ENCODE measurements at regions not wholly inside any gene's neighbourhood (a gene's known extent, or its start where the extent isn't known, plus 50 kb on each side); places are given as distances from the start of the nearest gene placed in this dataset.

DNA sequence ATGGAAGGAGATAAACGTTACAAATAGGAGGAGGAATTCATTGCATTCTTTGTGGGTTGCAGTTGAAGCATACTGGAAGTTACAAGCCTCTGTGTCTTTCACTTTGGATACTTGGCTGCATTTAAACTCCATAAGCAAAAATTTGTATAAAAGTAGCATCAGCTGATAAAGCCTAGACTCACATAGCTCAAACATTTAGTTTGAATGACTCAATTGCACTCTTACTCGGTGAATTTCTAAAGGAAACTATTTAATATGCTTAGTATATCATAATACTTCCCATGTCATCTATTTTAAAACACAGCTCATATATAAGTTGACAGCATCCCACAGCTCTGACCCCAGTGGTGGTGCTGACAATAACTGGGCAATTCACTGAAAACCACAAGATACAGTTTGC lies 596.6 kb upstream of the ZNF608 start:
- Histone ChIP-seq H3K4me1 (no peaks in the 10 kb centered on the region), H3K36me3 (no peaks in the 10 kb centered on the region), H3K4me3 (no peak overlapping the region), H3K9me3 (no peaks in the 10 kb centered on the region), H3K27ac (no peak overlapping the region), H3K27me3 (no peaks in the 10 kb centered on the region)
- intact Hi-C loops (cut with DNase I; ENCODE audit: low total_unique reads) = no loop called here
- TF ChIP-seq, protein P1, sequence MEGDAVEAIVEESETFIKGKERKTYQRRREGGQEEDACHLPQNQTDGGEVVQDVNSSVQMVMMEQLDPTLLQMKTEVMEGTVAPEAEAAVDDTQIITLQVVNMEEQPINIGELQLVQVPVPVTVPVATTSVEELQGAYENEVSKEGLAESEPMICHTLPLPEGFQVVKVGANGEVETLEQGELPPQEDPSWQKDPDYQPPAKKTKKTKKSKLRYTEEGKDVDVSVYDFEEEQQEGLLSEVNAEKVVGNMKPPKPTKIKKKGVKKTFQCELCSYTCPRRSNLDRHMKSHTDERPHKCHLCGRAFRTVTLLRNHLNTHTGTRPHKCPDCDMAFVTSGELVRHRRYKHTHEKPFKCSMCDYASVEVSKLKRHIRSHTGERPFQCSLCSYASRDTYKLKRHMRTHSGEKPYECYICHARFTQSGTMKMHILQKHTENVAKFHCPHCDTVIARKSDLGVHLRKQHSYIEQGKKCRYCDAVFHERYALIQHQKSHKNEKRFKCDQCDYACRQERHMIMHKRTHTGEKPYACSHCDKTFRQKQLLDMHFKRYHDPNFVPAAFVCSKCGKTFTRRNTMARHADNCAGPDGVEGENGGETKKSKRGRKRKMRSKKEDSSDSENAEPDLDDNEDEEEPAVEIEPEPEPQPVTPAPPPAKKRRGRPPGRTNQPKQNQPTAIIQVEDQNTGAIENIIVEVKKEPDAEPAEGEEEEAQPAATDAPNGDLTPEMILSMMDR (IDR thresholded peaks at IDR 0.05) = no peak
- no peak for TF ChIP-seq POLR2A (IDR thresholded peaks at IDR 0.05)
- no peak for DNase-seq

DNA sequence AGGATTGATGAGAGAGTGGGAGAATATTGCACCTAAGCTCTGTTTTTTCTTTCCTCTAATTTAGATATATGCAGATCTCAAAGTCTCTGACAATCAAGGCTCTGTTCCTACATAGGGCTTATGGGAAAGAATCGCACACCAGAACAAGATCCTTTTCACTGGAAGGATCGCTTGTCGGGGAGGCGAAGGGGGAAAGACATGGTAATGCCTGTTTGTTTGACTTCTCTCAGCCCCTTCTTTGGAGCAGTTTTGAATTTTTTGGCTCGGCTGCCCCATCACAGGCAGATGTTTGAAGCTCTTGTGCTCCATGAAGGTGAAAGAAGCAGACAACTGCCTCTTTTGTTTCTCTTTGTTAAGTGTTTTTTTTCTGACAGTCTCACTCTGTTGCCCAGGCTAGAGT lies 599.9 kb upstream of the ZNF608 start:
- H3K36me3 ChIP-seq = no peaks in the 10 kb centered on the region
- TF ChIP-seq POLR2A (IDR thresholded peaks at IDR 0.05) = no peak
- TF ChIP-seq, protein P1 (IDR thresholded peaks at IDR 0.05) = no peak
- H3K4me3 ChIP-seq = no peak overlapping the region
- H3K27ac ChIP-seq = no peak overlapping the region
- no peaks in the 10 kb centered on the region for H3K4me1 ChIP-seq
- intact Hi-C loops (cut with DNase I; ENCODE audit: low total_unique reads) = no loop called here
- DNase-seq = no peak
- H3K9me3 ChIP-seq = no peaks in the 10 kb centered on the region
- no peaks in the 10 kb centered on the region for H3K27me3 ChIP-seq

DNA sequence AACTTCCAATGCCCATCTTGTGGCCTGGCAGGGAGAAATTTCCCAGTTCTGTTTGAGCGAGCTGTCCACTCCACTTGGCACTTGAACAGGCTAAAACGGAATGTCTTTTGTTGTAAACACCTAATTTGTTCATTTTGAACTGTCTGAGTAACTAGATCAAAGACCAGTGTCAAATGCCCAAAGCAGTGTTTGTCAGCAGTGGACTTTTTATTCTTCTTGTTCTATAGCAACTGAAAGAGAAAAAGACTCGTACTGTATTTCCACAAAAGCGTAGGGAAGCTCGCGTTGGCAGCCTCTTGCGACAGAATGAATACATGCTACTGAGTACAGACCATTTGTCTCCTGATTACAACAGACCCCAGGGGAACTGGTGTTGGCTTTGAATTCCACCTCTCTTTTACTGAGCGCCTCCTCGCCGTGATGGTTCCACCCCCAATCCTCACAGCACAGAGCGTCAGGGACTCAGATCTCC lies 601.8 kb upstream of the ZNF608 start:
- no peaks in the 10 kb centered on the region for H3K4me1 ChIP-seq
- no peaks in the 10 kb centered on the region for H3K27me3 ChIP-seq
- no peak for TF ChIP-seq POLR2A (IDR thresholded peaks at IDR 0.05)
- TF ChIP-seq, protein P1 (IDR thresholded peaks at IDR 0.05) = no peak
- no peaks in the 10 kb centered on the region for H3K9me3 ChIP-seq
- intact Hi-C loops (cut with DNase I; ENCODE audit: low total_unique reads) = no loop called here
- H3K27ac ChIP-seq = no peak overlapping the region
- H3K36me3 ChIP-seq = no peaks in the 10 kb centered on the region
- no peak overlapping the region for H3K4me3 ChIP-seq
- DNase-seq = no peak

DNA sequence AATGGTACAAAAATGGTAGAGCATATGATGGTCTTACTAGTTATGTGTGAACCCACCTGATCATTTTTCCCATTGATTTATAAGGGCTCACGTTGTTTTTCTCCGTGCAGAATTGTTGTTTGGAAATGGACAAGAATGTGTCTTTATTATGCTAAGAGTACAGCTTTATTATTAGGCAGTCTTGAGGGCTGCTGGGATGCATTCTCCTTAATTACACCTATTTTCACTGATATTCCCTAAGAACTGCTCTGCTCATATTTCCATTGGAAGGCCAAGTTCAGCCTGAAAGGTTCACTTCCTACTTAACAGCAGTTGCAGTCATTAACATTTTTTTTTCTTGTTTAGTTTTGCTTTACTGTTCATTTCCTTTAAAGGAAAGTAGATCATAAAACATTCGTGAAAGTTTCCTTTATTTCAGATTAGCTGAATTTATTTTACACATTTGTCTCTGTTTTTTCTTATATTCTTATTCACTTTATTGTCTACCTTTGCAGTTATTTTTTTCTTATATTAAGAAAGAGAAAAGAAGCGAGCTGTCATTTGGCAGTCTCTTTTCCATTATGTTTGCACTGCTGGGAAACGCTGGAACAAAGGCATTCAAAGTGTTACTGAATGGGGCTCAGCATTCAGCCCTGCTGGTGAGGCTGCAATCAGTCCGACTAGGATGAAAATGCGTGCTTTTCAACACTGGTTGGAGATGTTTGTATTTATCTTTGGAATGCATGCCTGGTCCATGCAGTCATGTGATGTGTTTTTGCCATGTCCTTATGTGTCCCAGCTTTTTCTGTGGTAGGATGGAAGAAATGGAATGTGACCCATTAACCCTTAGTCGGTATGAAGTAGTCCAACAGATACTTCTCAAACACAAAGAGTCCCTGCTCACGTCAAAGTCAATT lies 602.7 kb upstream of the ZNF608 start:
- no peak for TF ChIP-seq POLR2A (IDR thresholded peaks at IDR 0.05)
- TF ChIP-seq, protein P1 (IDR thresholded peaks at IDR 0.05) = no peak
- H3K4me3 ChIP-seq = no peak overlapping the region
- H3K4me1 ChIP-seq = no peaks in the 10 kb centered on the region
- no peak overlapping the region for H3K27ac ChIP-seq
- no peaks in the 10 kb centered on the region for H3K36me3 ChIP-seq
- no peaks in the 10 kb centered on the region for H3K27me3 ChIP-seq
- DNase-seq = no peak
- H3K9me3 ChIP-seq = no peaks in the 10 kb centered on the region
- intact Hi-C loops (cut with DNase I; ENCODE audit: low total_unique reads) = no loop called here

DNA sequence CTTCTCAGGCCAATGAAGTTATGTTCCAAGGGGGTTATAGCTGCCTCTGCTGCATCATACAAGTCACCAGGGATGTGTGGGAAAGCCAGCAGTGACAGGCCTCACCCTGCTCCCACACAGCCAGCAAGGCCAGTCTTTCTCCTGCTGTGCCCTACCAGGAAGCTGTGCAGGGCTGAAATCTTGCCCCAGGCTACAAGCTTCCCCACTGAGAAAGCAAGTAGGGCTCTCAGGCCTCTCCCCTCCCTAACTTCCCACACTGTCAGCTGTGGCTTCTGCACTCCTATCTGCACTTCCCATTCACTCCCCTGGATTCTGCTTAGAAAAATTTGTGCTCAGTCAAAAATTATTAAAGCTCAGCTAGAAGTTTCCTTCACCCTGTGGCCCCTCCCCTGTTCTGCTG lies 611.2 kb upstream of the ZNF608 start:
- Histone ChIP-seq H3K4me3 (no peak overlapping the region), H3K36me3 (no peaks in the 10 kb centered on the region), H3K27me3 (no peaks in the 10 kb centered on the region), H3K27ac (no peak overlapping the region), H3K9me3 (peaks cover 0 to 14% of the 10 kb centered on the region in 2 donors), H3K4me1 (no peaks in the 10 kb centered on the region)
- TF ChIP-seq, protein P1 (IDR thresholded peaks at IDR 0.05) = no peak
- no peak for TF ChIP-seq POLR2A (IDR thresholded peaks at IDR 0.05)
- intact Hi-C loops (cut with DNase I; ENCODE audit: low total_unique reads) = no loop called here
- no peak for DNase-seq
